K562 (cell line): ENCODE measurements at regions not wholly inside any gene's neighbourhood (a gene's known extent, or its start where the extent isn't known, plus 50 kb on each side); places are given as distances from the start of the nearest gene placed in this dataset.

ENCODE experiments used
- ATAC-seq: fragments of 200-7000 bp; cut with Tn5 transposase; 3 replicates; pipeline ENCODE4 v1.9.1; 2020; ENCODE audit warnings: moderate library complexity
- BruUV-seq: library from RNA; stranded (reverse); fragments of 400-500 nt; replicated peaks from 2 replicates; lab custom pipeline; 2021; lab: Mats Ljungman, UMichigan
- CTCF ChIA-PET: fragments of 300-600 bp; formaldehyde crosslinking; extraction: SDS; loops from one replicate; lab custom pipeline; 2021; ENCODE audit warnings: low intra/inter-chr PET ratio; lab: Yijun Ruan, JAX
- POLR2A ChIA-PET: fragments of 300-600, 350-650 bp; sonication (Branson Sonifier 250); formaldehyde crosslinking; extraction: SDS; loops from one replicate; lab custom pipeline; 2021; ENCODE audit warnings: antibody characterized with exemption, inconsistent platforms; lab: Yijun Ruan, JAX
- DNase-seq, 4 experiments: peaks; one replicate each; pipeline versions ENCODE4 v3.0.0 to v3.0.0-alpha.2; 2011 to 2018; ENCODE audit warnings: low spot score in 3 of 4, mixed read lengths in 3 of 4; ENCODE audit errors: extremely low read depth in 1 of 4
- FAIRE-seq: peaks from 2 replicates; lab custom pipeline; 2011; peaks lifted over from hg19 to GRCh38; lab: Jason Lieb, UNC
- H2AFZ ChIP-seq: 2 replicates; pipeline ENCODE4 v1.6.0; 2011; ENCODE audit warnings: low read depth, low read length, control low read depth, inconsistent platforms
- H3K27ac ChIP-seq: fragments of 200-600 bp; 3 replicates; pipeline ENCODE4 v1.8.0; 2011; ENCODE audit warnings: low read depth, mild to moderate bottlenecking, control low read depth, inconsistent platforms, low read length, moderate library complexity, mixed read lengths; ENCODE audit errors: extremely low read depth
- H3K27me3 ChIP-seq, 2 experiments: fragments of 300-600 bp in 1 of 2; 2 replicates in 1 of 2; 3 replicates in 1 of 2; pipeline versions ENCODE4 v1.6.0 to v1.8.0; 2011; ENCODE audit warnings: inconsistent platforms in 2 of 2, low read length in 2 of 2, mild to moderate bottlenecking in 1 of 2, mixed read lengths in 1 of 2, moderate library complexity in 1 of 2; ENCODE audit not compliant: control insufficient read depth in 2 of 2, insufficient read depth in 2 of 2
- H3K36me3 ChIP-seq: fragments of 300-600 bp; 3 replicates; pipeline ENCODE4 v1.8.0; 2011; ENCODE audit warnings: mild to moderate bottlenecking, low read length, inconsistent platforms; ENCODE audit not compliant: control insufficient read depth, insufficient read depth
- H3K4me1 ChIP-seq, 2 experiments: fragments of 200-600 bp in 1 of 2; replicated peaks in 1 of 2; 2 replicates in 1 of 2; 3 replicates in 1 of 2; pipeline versions ENCODE4 v1.5.1 to v1.8.0; 2011; ENCODE audit warnings: inconsistent platforms in 2 of 2, low read length in 2 of 2, mild to moderate bottlenecking in 1 of 2, mixed read lengths in 1 of 2, moderate library complexity in 1 of 2; ENCODE audit not compliant: control insufficient read depth in 2 of 2, insufficient read depth in 2 of 2
- H3K4me2 ChIP-seq: 2 replicates; pipeline ENCODE4 v1.6.1; 2011; ENCODE audit warnings: low read length, control low read depth, inconsistent platforms, mixed read lengths; ENCODE audit not compliant: insufficient read depth
- H3K4me3 ChIP-seq: fragments of 200-600 bp; sonication (generic), shearing (Covaris generic); 2 replicates; pipeline ENCODE4 v1.5.1; 2016; ENCODE audit warnings: control low read depth, inconsistent platforms
- H3K79me2 ChIP-seq: fragments of 200-600 bp; 3 replicates; pipeline ENCODE4 v1.8.0; 2011; ENCODE audit warnings: low read length, inconsistent platforms; ENCODE audit not compliant: control insufficient read depth, insufficient read depth
- H3K9ac ChIP-seq, 2 experiments: 2 replicates each; pipeline versions ENCODE4 v1.6.0 to v1.6.1; 2011; ENCODE audit warnings: low read depth in 2 of 2, low read length in 2 of 2, control low read depth in 1 of 2, inconsistent platforms in 1 of 2, mild to moderate bottlenecking in 1 of 2, mixed read lengths in 1 of 2; ENCODE audit not compliant: insufficient read depth in 1 of 2
- H3K9me1 ChIP-seq: one replicate; pipeline ENCODE4 v1.6.0; 2011; ENCODE audit warnings: inconsistent platforms, mild to moderate bottlenecking, low read length, moderate library complexity; ENCODE audit not compliant: control insufficient read depth, insufficient read depth
- H3K9me3 ChIP-seq: replicated peaks from 2 replicates; pipeline ENCODE4 v1.5.1; 2011; ENCODE audit warnings: low read depth, low read length, inconsistent platforms; ENCODE audit not compliant: control insufficient read depth, insufficient read depth
- H4K20me1 ChIP-seq: replicated peaks from 2 replicates; pipeline ENCODE4 v1.6.1; 2011; ENCODE audit warnings: low read length, inconsistent platforms, mixed read lengths; ENCODE audit not compliant: control insufficient read depth, insufficient read depth
- AFF1 ChIP-seq, 2 experiments: fragments of 450-650 bp; IDR thresholded peaks; 2 replicates each; pipeline ENCODE4 v1.6.1; 2018; ENCODE audit warnings: mild to moderate bottlenecking in 2 of 2, low read depth in 1 of 2; ENCODE audit not compliant: partially characterized antibody in 2 of 2
- CREBBP ChIP-seq: IDR thresholded peaks from one replicate; pipeline ENCODE4 v1.6.1; 2012; ENCODE audit warnings: low read depth, mild to moderate bottlenecking, control low read depth, inconsistent platforms, low read length
- EZH2 ChIP-seq: IDR thresholded peaks from 2 replicates; pipeline ENCODE4 v1.6.1; 2012; ENCODE audit warnings: low read depth, mild to moderate bottlenecking, inconsistent platforms, low read length, borderline replicate concordance
- GTF2A2 ChIP-seq: IDR thresholded peaks from 2 replicates; pipeline ENCODE4 v1.6.1; 2016; ENCODE audit warnings: mild to moderate bottlenecking, missing genetic modification characterization, missing compliant biosample characterization
- STAT6 ChIP-seq: sonication (generic); formaldehyde crosslinking; IDR thresholded peaks from 2 replicates; pipeline ENCODE4 v1.8.1; 2023; ENCODE audit warnings: mild to moderate bottlenecking, missing genetic modification reagents
- ZC3H8 ChIP-seq: fragments of 450-650 bp; IDR thresholded peaks from 2 replicates; pipeline ENCODE4 v1.6.1; 2017
- WGBS: fragments of 100-300 bp; shearing (Covaris generic); methylation state at CpG from one replicate; pipeline ENCODE4 v1.1.6; 2016; ENCODE audit warnings: low coverage, mixed read lengths; ENCODE audit not compliant: insufficient coverage; ENCODE audit errors: missing lambda C conversion rate; 5-methylcytosine and 5-hydroxymethylcytosine counted together
- in situ Hi-C: fragments of 300-500 bp; cut with MboI; formaldehyde crosslinking; loops from 4 replicates; pipeline ENCODE4 v1.15.0; 2018; ENCODE audit warnings: inconsistent platforms, mixed read lengths
- intact Hi-C: fragments of 100-400 bp; cut with micrococcal nuclease; formaldehyde crosslinking; loops from 2 replicates; pipeline ENCODE4 v1.14.2; 2022
- TF ChIP-seq, protein P1 (sequence below), 3 experiments: IDR thresholded peaks in 2 of 3; conservative IDR thresholded peaks in 1 of 3; 2 replicates each; pipeline ENCODE4 v1.5.1; 2011 to 2012; ENCODE audit warnings: low read length in 3 of 3, mild to moderate bottlenecking in 3 of 3, control low read depth in 2 of 3, improper control_type of control experiment in 1 of 3, inconsistent platforms in 1 of 3, low read depth in 1 of 3, mixed read lengths in 1 of 3, moderate library complexity in 1 of 3; ENCODE audit not compliant: insufficient read depth in 2 of 3
- TF ChIP-seq, protein P2 (sequence below), 2 experiments: fragments of 450-650 bp in 1 of 2; sonication (generic) in 1 of 2; formaldehyde crosslinking in 1 of 2; IDR thresholded peaks in 1 of 2; conservative IDR thresholded peaks in 1 of 2; 2 replicates each; pipeline versions ENCODE4 v1.6.1 to v1.8.1; 2016 to 2023; ENCODE audit warnings: mild to moderate bottlenecking in 2 of 2, moderate library complexity in 2 of 2, inconsistent platforms in 1 of 2, missing genetic modification reagents in 1 of 2
- TF ChIP-seq, protein P3 (sequence below): sonication (generic); IDR thresholded peaks from 2 replicates; pipeline ENCODE4 v1.6.1; 2016

DNA sequence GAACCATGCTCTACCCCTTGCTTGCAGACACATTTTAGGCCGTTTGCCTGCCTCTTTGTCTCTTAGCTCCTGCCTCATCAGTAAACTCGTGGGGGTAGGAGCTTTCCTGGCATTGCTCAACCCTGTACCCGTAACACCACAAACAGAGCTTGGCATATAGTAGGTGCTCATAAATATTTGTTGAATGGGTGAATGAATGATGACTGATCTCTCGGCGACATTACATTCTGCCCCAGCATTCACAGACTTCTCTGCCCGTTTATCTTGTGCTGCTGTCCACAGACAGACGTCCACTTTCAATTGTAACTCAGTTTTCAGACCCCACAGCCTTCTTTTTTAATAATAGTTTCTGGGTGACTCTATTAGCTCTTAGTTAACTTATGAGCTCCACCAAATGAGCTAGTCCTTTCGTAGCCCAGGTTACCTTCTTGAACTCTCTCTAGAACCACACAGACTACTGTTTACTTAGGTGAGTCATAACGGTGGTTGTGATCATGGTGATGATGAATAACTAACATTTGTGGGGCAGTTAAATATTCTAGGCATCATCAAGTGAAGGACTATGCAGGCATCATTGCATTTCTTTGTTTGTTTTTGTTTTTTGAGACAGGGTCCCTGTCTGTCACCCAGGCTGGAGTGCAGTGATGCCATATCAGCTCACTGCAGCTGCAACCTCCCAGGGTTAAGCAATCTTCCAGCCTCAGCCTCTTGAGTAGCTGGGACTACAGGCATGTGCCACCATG is 188.4 kb downstream of the ADAMTS15 start:
- BruUV-seq = no TSS peak
- H3K36me3 ChIP-seq = no peaks in the 10 kb centered on the region
- intact Hi-C loops (no loop called here), in situ Hi-C loops (no loop called here)
- H3K4me2 ChIP-seq = no peak overlapping the region
- 2% methylated on average over 9 of the region's 9 CpGs for WGBS
- no peaks in the 10 kb centered on the region for H3K9me1 ChIP-seq
- CTCF ChIA-PET = no interaction called here
- no peak for FAIRE-seq
- no peak overlapping the region for H2AFZ ChIP-seq
- H3K4me1 ChIP-seq = no peaks in the 10 kb centered on the region
- H3K4me3 ChIP-seq = no peak overlapping the region
- no peaks in the 10 kb centered on the region for H4K20me1 ChIP-seq
- no peak for ATAC-seq
- DNase-seq = no peak
- no peaks in the 10 kb centered on the region for H3K79me2 ChIP-seq
- H3K27me3 ChIP-seq = peaks cover 6 to 27% of the 10 kb centered on the region in 2 experiments; a peak in 4 of 5 replicates
- H3K9ac ChIP-seq = no peak overlapping the region
- POLR2A ChIA-PET = no interaction called here
- H3K27ac ChIP-seq = no peak overlapping the region
- no peaks in the 10 kb centered on the region for H3K9me3 ChIP-seq
- TF ChIP-seq ZC3H8 = no peak
- no peak for TF ChIP-seq AFF1 (IDR thresholded peaks at IDR 0.05; ENCODE audit: low read depth in 1 of 2, partially characterized antibody in 2 of 2)
- TF ChIP-seq, protein P1, sequence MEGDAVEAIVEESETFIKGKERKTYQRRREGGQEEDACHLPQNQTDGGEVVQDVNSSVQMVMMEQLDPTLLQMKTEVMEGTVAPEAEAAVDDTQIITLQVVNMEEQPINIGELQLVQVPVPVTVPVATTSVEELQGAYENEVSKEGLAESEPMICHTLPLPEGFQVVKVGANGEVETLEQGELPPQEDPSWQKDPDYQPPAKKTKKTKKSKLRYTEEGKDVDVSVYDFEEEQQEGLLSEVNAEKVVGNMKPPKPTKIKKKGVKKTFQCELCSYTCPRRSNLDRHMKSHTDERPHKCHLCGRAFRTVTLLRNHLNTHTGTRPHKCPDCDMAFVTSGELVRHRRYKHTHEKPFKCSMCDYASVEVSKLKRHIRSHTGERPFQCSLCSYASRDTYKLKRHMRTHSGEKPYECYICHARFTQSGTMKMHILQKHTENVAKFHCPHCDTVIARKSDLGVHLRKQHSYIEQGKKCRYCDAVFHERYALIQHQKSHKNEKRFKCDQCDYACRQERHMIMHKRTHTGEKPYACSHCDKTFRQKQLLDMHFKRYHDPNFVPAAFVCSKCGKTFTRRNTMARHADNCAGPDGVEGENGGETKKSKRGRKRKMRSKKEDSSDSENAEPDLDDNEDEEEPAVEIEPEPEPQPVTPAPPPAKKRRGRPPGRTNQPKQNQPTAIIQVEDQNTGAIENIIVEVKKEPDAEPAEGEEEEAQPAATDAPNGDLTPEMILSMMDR (IDR thresholded peaks at IDR 0.05 in 2 of 3, conservative IDR thresholded peaks at IDR 0.05 in 1 of 3; ENCODE audit: insufficient read depth in 2 of 3, low read depth in 1 of 3, low read length in 3 of 3) = no peak
- no peak for TF ChIP-seq STAT6 (CRISPR knock-in tag)
- no peak for TF ChIP-seq CREBBP
- TF ChIP-seq GTF2A2 (tag) = no peak
- TF ChIP-seq, protein P2, sequence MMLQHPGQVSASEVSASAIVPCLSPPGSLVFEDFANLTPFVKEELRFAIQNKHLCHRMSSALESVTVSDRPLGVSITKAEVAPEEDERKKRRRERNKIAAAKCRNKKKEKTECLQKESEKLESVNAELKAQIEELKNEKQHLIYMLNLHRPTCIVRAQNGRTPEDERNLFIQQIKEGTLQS (IDR thresholded peaks at IDR 0.05) = peak; percentile 57
- TF ChIP-seq, protein P2 (CRISPR knock-in tag; conservative IDR thresholded peaks at IDR 0.05) = no peak
- no peak for TF ChIP-seq EZH2
- TF ChIP-seq, protein P3, sequence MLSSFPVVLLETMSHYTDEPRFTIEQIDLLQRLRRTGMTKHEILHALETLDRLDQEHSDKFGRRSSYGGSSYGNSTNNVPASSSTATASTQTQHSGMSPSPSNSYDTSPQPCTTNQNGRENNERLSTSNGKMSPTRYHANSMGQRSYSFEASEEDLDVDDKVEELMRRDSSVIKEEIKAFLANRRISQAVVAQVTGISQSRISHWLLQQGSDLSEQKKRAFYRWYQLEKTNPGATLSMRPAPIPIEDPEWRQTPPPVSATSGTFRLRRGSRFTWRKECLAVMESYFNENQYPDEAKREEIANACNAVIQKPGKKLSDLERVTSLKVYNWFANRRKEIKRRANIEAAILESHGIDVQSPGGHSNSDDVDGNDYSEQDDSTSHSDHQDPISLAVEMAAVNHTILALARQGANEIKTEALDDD = peak; percentile 59; the same call in 1 of the 2 replicates
